ENCODE measurements at regions not wholly inside any gene's neighbourhood (a gene's known extent, or its start where the extent isn't known, plus 50 kb on each side); places are given as distances from the start of the nearest gene placed in this dataset.
"Not testable (repeated sequence)": the region's sequence is repeated elsewhere in the genome, so short reads cannot be mapped to it uniquely, and the experiment has no call there.

- DNase-seq (ENCODE audit: extremely low read depth in 1 of 11, low read depth in 9 of 11, low spot score in 4 of 11): no peak
These were observed 92.0 kb downstream of the OLIG3 start for GRCh38 chr6:137402143-137402680.

GRCh38 chr6:137401088-137401487 is 93.1 kb downstream of the OLIG3 start:
- no peak for DNase-seq (ENCODE audit: extremely low read depth in 1 of 11, low read depth in 9 of 11, low spot score in 4 of 11)

DNA sequence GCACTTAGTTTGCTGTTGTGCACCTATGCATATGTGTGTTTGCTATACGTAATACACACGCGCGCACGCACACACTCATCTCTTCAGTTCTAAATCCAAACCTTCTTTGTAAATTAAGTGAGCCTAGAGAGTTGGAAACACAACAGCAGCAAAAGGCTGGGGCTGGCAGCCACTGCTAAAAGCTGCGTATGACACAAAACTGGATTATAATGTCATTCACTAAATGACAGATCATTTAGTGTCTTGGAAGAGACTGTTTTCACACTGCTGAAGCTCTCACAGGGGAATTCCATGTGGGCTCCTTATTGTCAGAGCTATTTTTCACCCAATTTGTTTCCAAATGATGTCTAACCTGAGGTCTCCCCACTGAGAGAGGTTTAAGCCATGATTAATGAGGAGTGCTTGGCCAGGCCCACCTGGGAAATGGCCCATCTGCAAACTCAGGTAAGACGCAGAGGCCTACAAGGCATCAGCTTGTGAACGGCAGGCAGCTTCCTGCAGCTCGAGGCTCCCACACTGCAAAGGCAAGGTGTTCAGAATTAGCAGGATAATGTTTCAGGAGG is 94.2 kb downstream of the OLIG3 start:
- no peak for DNase-seq (ENCODE audit: extremely low read depth in 1 of 11, low read depth in 9 of 11, low spot score in 4 of 11)

DNA sequence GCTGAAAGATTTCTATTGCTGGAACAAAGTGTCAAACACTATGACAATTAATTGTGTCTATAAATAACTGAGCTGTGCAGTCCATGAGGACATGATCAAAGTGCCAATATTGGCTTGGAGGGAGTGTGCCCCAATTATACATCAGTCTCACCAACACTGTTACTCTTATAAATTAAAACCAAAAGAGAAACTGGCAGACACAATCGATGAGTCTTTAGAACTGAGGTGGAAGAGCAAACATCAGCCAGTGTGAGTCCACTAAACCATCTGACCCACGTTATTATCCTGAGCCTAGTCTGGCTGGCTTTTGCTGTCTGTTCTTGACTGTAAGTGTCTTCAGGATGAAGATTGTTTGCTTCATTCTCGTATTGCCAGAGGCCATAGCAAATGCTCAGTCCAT is 98.9 kb downstream of the OLIG3 start:
- no peak for DNase-seq (ENCODE audit: extremely low read depth in 1 of 11, low read depth in 9 of 11, low spot score in 4 of 11)

- DNase-seq (ENCODE audit: extremely low read depth in 1 of 11, low read depth in 9 of 11, low spot score in 4 of 11): no peak
These were observed 103.0 kb downstream of the OLIG3 start for GRCh38 chr6:137391061-137391814.

- DNase-seq (ENCODE audit: extremely low read depth in 1 of 11, low read depth in 9 of 11, low spot score in 4 of 11): no peak
These were observed 103.9 kb downstream of the OLIG3 start for GRCh38 chr6:137390334-137390733.

- no peak for DNase-seq (ENCODE audit: extremely low read depth in 1 of 11, low read depth in 9 of 11, low spot score in 4 of 11)
These were observed 105.0 kb downstream of the OLIG3 start for GRCh38 chr6:137389150-137389704.

- DNase-seq (ENCODE audit: extremely low read depth in 1 of 11, low read depth in 9 of 11, low spot score in 4 of 11): no peak
These were observed 107.0 kb downstream of the OLIG3 start for GRCh38 chr6:137387096-137387764.

- not testable (repeated sequence) for DNase-seq (ENCODE audit: extremely low read depth in 1 of 11, low read depth in 9 of 11, low spot score in 4 of 11)
These were observed 110.9 kb downstream of the OLIG3 start for GRCh38 chr6:137383287-137383686.

DNA sequence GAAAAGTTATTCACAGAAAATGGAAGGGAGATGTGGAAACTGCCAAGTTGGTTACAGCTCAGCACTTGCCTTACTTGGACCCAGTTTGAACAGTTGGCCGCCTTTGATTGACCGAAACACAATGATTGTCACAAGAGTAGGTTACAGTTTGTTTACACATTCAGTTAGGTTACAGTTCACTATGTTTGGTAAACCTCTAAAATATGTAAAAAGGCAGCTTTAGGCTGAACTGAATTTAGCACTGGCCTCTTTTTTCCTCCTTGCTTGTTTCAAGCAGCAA is 116.2 kb downstream of the OLIG3 start:
- no peak for DNase-seq (ENCODE audit: extremely low read depth in 1 of 11, low read depth in 9 of 11, low spot score in 4 of 11)

DNA sequence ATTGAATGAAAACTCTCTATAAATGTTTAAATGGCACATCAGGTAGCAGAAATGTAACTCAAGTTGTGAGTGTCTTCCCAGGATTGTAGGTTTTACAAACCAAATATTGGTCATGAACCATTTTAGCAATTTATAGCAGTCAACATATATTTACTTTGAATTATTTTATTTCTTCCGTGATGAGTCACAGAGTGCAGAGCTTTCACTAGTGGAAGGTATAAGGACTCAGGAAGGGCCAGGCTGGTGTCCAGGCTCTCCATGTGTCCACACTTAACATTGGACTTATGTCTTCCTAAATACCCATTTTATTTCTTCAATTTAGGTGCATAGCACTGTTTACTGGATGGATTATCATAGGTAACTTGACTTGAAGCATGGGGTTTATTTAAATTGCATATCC is 120.9 kb downstream of the OLIG3 start:
- no peak for DNase-seq (ENCODE audit: extremely low read depth in 1 of 11, low read depth in 9 of 11, low spot score in 4 of 11)

GRCh38 chr6:137372532-137372931 is 121.7 kb downstream of the OLIG3 start:
- no peak for DNase-seq (ENCODE audit: extremely low read depth in 1 of 11, low read depth in 9 of 11, low spot score in 4 of 11)

DNA sequence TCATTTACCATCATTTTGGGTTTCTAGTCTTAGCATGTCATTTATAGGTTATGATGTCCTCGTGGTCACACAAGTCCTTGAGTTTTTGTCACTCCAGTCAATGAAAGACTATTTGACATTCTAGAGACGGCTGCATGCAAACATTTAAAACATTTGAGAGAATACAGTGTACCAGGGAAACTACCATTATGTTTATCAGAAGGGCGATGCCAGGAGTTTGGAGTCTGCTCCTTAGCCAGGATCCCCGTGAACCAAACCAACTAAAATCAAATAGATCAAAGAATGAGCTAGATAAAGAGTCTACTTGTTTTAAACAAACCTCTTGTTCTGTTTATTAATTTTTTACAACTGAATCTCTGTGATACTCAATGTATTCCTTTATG is 122.6 kb downstream of the OLIG3 start:
- no peak for DNase-seq (ENCODE audit: extremely low read depth in 1 of 11, low read depth in 9 of 11, low spot score in 4 of 11)

DNA sequence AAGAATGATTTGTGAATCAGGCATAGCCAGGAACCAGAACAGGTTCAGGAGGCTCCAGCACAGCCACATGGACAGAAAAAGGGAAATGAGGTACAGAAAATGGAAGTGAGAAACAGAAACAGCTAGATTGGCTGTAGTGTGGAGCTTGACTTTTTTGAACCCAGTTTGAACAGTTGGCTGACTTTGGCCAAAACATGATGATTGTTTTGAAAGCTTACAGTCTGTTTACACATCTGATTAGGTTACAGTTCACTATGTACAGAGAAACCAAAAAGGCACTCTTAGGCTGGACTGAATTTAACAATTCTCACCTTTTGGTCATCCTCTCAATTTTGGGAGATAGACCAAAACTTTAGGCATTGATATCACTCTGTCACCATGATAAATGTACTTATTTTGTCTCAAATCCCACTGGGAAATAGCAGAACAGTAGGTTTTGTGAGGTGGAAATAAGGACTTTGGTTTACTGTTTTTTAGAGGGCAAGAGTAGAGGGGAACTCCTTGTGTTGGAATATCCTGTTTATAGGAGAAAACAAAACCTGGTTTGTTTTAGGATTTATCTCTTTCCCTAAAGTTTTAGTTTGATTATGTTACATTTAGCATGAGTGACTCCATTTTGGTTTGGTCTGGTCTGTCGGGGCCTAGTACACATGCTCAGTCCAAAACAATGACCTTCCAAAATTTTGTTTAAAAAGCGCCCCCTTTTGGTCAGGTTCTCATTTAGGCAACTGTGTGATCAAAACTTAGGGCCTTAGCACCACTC is 123.1 kb downstream of the OLIG3 start:
- DNase-seq (ENCODE audit: extremely low read depth in 1 of 11, low read depth in 9 of 11, low spot score in 4 of 11): no peak

DNA sequence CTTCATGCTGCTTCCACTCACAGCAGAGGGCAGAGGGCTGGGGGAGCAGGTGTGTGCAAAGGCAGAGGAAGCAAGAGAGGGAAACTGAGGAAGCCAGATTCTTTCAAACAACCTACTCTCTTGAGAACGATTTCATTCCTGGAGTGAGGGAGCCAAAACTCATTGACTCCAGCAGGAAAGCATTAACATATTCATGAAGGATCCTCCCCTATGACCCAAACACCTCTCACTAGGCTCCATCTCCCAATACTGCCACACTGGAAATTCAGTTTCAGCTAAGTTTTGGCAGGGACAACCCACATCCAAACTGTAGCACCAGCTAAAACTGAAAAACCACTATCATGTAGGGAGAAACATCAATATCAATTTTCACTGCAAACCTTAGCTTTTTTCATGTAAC is 125.1 kb downstream of the OLIG3 start:
- no peak for DNase-seq (ENCODE audit: extremely low read depth in 1 of 11, low read depth in 9 of 11, low spot score in 4 of 11)

- no peak for DNase-seq (ENCODE audit: extremely low read depth in 1 of 11, low read depth in 9 of 11, low spot score in 4 of 11)
These were observed 128.3 kb downstream of the OLIG3 start for GRCh38 chr6:137365707-137366437.

DNA sequence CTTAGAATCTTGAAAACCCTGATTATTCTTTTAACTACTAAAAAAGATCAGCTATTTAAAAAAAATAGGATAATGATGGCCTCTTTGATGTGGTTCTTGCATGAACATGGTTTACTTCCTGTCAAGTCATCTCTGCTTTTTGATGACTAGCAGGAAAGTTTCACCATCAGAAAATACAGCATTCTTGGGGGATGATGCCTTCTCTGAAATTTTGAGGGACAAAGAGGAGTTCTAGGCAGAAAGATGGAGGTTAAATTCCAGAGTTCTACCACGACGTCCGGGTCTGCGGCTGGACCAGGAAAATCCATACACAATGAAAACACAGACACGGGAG is 130.4 kb downstream of the OLIG3 start:
- DNase-seq (ENCODE audit: extremely low read depth in 1 of 11, low read depth in 9 of 11, low spot score in 4 of 11): no peak

DNA sequence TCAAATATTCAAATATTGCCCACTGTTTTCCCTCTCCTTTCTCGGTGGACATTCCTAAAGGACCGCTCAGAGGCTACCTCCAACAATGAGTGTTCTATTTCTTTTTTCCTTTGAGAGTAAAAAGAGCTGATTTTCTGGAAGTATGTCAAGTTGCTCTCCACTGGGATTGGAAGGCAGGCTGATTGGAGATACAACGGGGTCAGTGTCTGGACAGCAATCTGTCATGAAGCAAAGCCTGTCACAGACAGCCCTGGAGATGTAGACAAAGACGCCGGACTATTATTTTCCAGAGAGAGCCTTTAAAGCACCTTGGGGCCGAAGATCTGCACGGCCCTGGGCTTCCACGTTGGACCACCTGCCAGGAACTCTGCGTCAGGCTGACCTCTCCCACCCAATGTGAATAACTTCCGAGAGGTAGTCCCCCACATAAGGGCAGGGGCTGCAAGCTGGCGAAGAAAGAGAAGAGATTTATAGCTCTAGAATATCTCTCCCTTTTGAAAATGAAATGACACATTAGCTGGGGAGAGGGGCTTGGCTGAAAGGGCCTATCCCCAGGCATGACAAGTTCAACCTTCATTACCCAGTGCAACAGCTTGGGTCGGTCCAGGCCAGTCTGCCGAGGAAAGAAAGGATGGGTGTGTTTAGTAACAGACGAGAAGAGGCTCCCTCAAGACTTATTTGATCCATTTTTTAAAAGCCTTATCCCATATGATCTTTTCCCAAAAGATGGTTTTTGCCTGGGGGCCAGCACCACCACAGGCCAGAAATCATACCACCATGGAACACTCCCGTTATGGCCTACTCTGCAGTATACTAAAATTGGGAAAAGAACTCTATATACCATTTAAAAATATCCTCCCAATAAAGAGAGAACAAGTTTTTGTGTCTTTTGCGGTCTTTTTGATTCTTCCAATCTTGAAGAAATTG is 131.1 kb downstream of the OLIG3 start:
- DNase-seq (ENCODE audit: extremely low read depth in 1 of 11, low read depth in 9 of 11, low spot score in 4 of 11): no peak
